B cell (primary cell): ENCODE measurements at regions not wholly inside any gene's neighbourhood (a gene's known extent, or its start where the extent isn't known, plus 50 kb on each side); places are given as distances from the start of the nearest gene placed in this dataset.
"Not testable (repeated sequence)": the region's sequence is repeated elsewhere in the genome, so short reads cannot be mapped to it uniquely, and the experiment has no call there.

ENCODE experiments used
- ATAC-seq: fragments of 200-7000 bp; cut with Tn5 transposase; one replicate; pipeline ENCODE4 v1.10.0; 2021; ENCODE audit warnings: low read depth, mild to moderate bottlenecking, moderate number of reproducible peaks, moderate library complexity
- CTCF ChIA-PET: fragments of 350-600 bp; sonication (Branson Sonifier 250); formaldehyde crosslinking; loops from one replicate; lab custom pipeline; 2021; ENCODE audit warnings: antibody characterized with exemption, inconsistent platforms; lab: Charles Lee
- POLR2A ChIA-PET: fragments of 350-600 bp; sonication (Branson Sonifier 250); formaldehyde crosslinking; loops from one replicate; lab custom pipeline; 2021; ENCODE audit warnings: antibody characterized with exemption; lab: Charles Lee
- DNase-seq: peaks from one replicate; pipeline ENCODE4 v3.0.0; 2013
- H2AFZ ChIP-seq: 2 replicates; pipeline ENCODE4 v1.6.1; 2012; ENCODE audit warnings: mild to moderate bottlenecking, low read depth, low read length; ENCODE audit not compliant: insufficient read depth, poor library complexity, severe bottlenecking
- H3K27ac ChIP-seq, 2 donors: 1 replicate in 1 of 2; 2 replicates in 1 of 2; pipeline ENCODE4 v1.5.1; 2012 to 2013; ENCODE audit warnings: low read length in 2 of 2, mild to moderate bottlenecking in 2 of 2, moderate library complexity in 1 of 2
- H3K27me3 ChIP-seq, 4 experiments: fragments of 200-600 bp in 1 of 4; sonication (generic) in 1 of 4; replicated peaks in 1 of 4; 1 replicate in 2 of 4; 2 replicates in 2 of 4; pipeline versions ENCODE4 v1.6.1 to v1.7.0; 2013 to 2016; ENCODE audit warnings: low read length in 3 of 4, mild to moderate bottlenecking in 2 of 4, mixed read lengths in 1 of 4, moderate library complexity in 1 of 4; ENCODE audit not compliant: insufficient read depth in 4 of 4, control insufficient read depth in 3 of 4; ENCODE audit errors: control extremely low read depth in 1 of 4
- H3K36me3 ChIP-seq, 2 experiments: replicated peaks in 1 of 2; 1 replicate in 1 of 2; 2 replicates in 1 of 2; pipeline versions ENCODE4 v1.6.1 to v1.7.1; 2013; ENCODE audit warnings: low read length in 1 of 2; ENCODE audit not compliant: insufficient read depth in 2 of 2, control insufficient read depth in 1 of 2; ENCODE audit errors: control extremely low read depth in 1 of 2, extremely low read depth in 1 of 2
- H3K4me1 ChIP-seq, 2 donors: fragments of 200-600 bp in 1 of 2; sonication (generic) in 1 of 2; 1 replicate in 1 of 2; 2 replicates in 1 of 2; pipeline versions ENCODE4 v1.5.1 to v1.6.1; 2013 to 2017; ENCODE audit warnings: low read length in 2 of 2; ENCODE audit not compliant: control insufficient read depth in 2 of 2, insufficient read depth in 2 of 2
- H3K4me2 ChIP-seq: replicated peaks from 2 replicates; pipeline ENCODE3; 2012; ENCODE audit warnings: mild to moderate bottlenecking, low read depth, low read length; ENCODE audit not compliant: poor library complexity, severe bottlenecking
- H3K4me3 ChIP-seq, 5 experiments: fragments of 200-600 bp in 1 of 5; sonication (generic) in 1 of 5; 1 replicate in 3 of 5; 2 replicates in 2 of 5; pipeline versions ENCODE4 v1.5.1 to v1.7.0; 2011 to 2016; ENCODE audit warnings: low read length in 4 of 5, mild to moderate bottlenecking in 4 of 5, low read depth in 2 of 5, control low read depth in 1 of 5, moderate library complexity in 1 of 5; ENCODE audit not compliant: insufficient read depth in 1 of 5; ENCODE audit errors: control extremely low read depth in 1 of 5, extremely low read depth in 1 of 5
- H3K79me2 ChIP-seq: fragments of 200-600 bp; sonication (generic); one replicate; pipeline ENCODE4 v1.6.0; 2016; ENCODE audit warnings: low read length; ENCODE audit not compliant: control insufficient read depth, insufficient read depth
- H3K9ac ChIP-seq: fragments of 200-600 bp; sonication (generic); 2 replicates; pipeline ENCODE4 v1.6.1; 2017; ENCODE audit warnings: mild to moderate bottlenecking, low read length, moderate library complexity
- H3K9me3 ChIP-seq, 3 donors: one replicate each; pipeline versions ENCODE4 v1.6.1 to v1.7.1; 2013; ENCODE audit warnings: low read length in 2 of 3; ENCODE audit not compliant: control insufficient read depth in 2 of 3, insufficient read depth in 1 of 3; ENCODE audit errors: control extremely low read depth in 1 of 3
- H4K20me1 ChIP-seq: 2 replicates; pipeline ENCODE4 v1.6.0; 2012; ENCODE audit warnings: mild to moderate bottlenecking, low read length; ENCODE audit not compliant: insufficient read depth, control insufficient read depth, poor library complexity, severe bottlenecking
- H3K27ac Mint-ChIP-seq: one replicate; pipeline ENCODE4 v1.8.0; 2021; ENCODE audit warnings: mixed read lengths
- H3K27me3 Mint-ChIP-seq: one replicate; pipeline ENCODE4 v1.8.0; 2021; ENCODE audit warnings: mixed read lengths
- H3K4me1 Mint-ChIP-seq: one replicate; pipeline ENCODE4 v1.8.0; 2021; ENCODE audit warnings: mixed read lengths
- H3K4me3 Mint-ChIP-seq: one replicate; pipeline ENCODE4 v1.8.0; 2021; ENCODE audit warnings: mixed read lengths
- H3K9me3 Mint-ChIP-seq: one replicate; pipeline ENCODE4 v1.8.0; 2022; ENCODE audit warnings: mixed read lengths; ENCODE audit not compliant: insufficient read depth
- WGBS: methylation state at CpG from one replicate; pipeline ENCODE4 v1.1.5; 2013; ENCODE audit warnings: missing lambda C conversion rate; ENCODE audit not compliant: insufficient coverage; 5-methylcytosine and 5-hydroxymethylcytosine counted together
- intact Hi-C: fragments of 100-400 bp; cut with micrococcal nuclease; formaldehyde crosslinking; loops from one replicate; pipeline ENCODE4 v1.10.0; 2022

GRCh38 chr21:10445685-10446084, 75.7 kb upstream of the TPTE start:
- POLR2A ChIA-PET, H3K4me1 Mint-ChIP-seq: not testable (repeated sequence)

GRCh38 chr21:10449451-10449850, 71.9 kb upstream of the TPTE start:
- WGBS, result 65% methylated on average over 6 of the region's 8 CpGs

More at GRCh38 chr21:10445685-10446084, 75.7 kb upstream of the TPTE start:
- intact Hi-C loops, H4K20me1 ChIP-seq, H3K4me3 ChIP-seq, H3K27ac Mint-ChIP-seq, H3K4me1 ChIP-seq, H3K27ac ChIP-seq, H2AFZ ChIP-seq, DNase-seq, H3K27me3 Mint-ChIP-seq, H3K79me2 ChIP-seq, H3K9me3 Mint-ChIP-seq, H3K9ac ChIP-seq, H3K4me3 Mint-ChIP-seq, H3K36me3 ChIP-seq, H3K27me3 ChIP-seq, CTCF ChIA-PET, ATAC-seq, H3K4me2 ChIP-seq: not testable (repeated sequence)
- H3K9me3 ChIP-seq, result peaks cover 0 to 12% (median 5%) of the 10 kb centered on the region in 3 donors
- 48% methylated on average over 5 of the region's 7 CpGs for WGBS

GRCh38 chr21:10451274-10451673, 70.1 kb upstream of the TPTE start:
- DNase-seq, H3K4me3 Mint-ChIP-seq, H3K9me3 Mint-ChIP-seq, H3K4me3 ChIP-seq, H3K4me2 ChIP-seq, H3K27me3 ChIP-seq, H3K9ac ChIP-seq, ATAC-seq, H2AFZ ChIP-seq, H3K27ac ChIP-seq, H3K36me3 ChIP-seq, H3K4me1 ChIP-seq, H3K79me2 ChIP-seq, H3K27ac Mint-ChIP-seq, intact Hi-C loops, H3K4me1 Mint-ChIP-seq, H4K20me1 ChIP-seq, H3K27me3 Mint-ChIP-seq, POLR2A ChIA-PET, CTCF ChIA-PET: not testable (repeated sequence)
- 41% methylated on average over 2 of the region's 6 CpGs for WGBS
- H3K9me3 ChIP-seq, result peaks cover 0 to 12% (median 5%) of the 10 kb centered on the region in 3 donors

More at GRCh38 chr21:10449451-10449850, 71.9 kb upstream of the TPTE start:
- H3K4me2 ChIP-seq, H3K4me1 Mint-ChIP-seq, POLR2A ChIA-PET, H3K4me1 ChIP-seq, H3K4me3 Mint-ChIP-seq, H3K4me3 ChIP-seq, CTCF ChIA-PET, H3K9me3 Mint-ChIP-seq, H2AFZ ChIP-seq, DNase-seq, intact Hi-C loops, H3K36me3 ChIP-seq, H3K27me3 ChIP-seq, H3K27ac ChIP-seq, H3K27ac Mint-ChIP-seq, H3K27me3 Mint-ChIP-seq, ATAC-seq, H3K79me2 ChIP-seq, H4K20me1 ChIP-seq, H3K9ac ChIP-seq: not testable (repeated sequence)
- peaks cover 0 to 15% (median 5%) of the 10 kb centered on the region in 3 donors for H3K9me3 ChIP-seq

GRCh38 chr21:10457765-10458164, 63.6 kb upstream of the TPTE start:
- H3K4me2 ChIP-seq, ATAC-seq, H3K27ac Mint-ChIP-seq, H3K4me1 Mint-ChIP-seq, H3K9me3 Mint-ChIP-seq, intact Hi-C loops, H3K9ac ChIP-seq, H3K79me2 ChIP-seq, H3K36me3 ChIP-seq, H3K27ac ChIP-seq, H3K4me3 Mint-ChIP-seq, H2AFZ ChIP-seq, POLR2A ChIA-PET, H3K9me3 ChIP-seq, H3K4me1 ChIP-seq, CTCF ChIA-PET, DNase-seq, H3K4me3 ChIP-seq, H3K27me3 ChIP-seq, H4K20me1 ChIP-seq, H3K27me3 Mint-ChIP-seq: not testable (repeated sequence)
- WGBS, result 51% methylated on average over 2 of the region's 2 CpGs
